ENCODE measurements at regions not wholly inside any gene's neighbourhood (a gene's known extent, or its start where the extent isn't known, plus 50 kb on each side); places are given as distances from the start of the nearest gene placed in this dataset.

- DNase-seq (ENCODE audit: low spot score): no peak
These were observed 413.9 kb downstream of the SHQ1 start for GRCh38 chr3:72434296-72434695.

- no peak for DNase-seq (ENCODE audit: low spot score)
These were observed 416.0 kb downstream of the SHQ1 start for GRCh38 chr3:72432246-72432645.

GRCh38 chr3:72429589-72430353 is 418.5 kb downstream of the SHQ1 start:
- no peak for DNase-seq (ENCODE audit: low spot score)

GRCh38 chr3:72428803-72429202 is 419.4 kb downstream of the SHQ1 start:
- no peak for DNase-seq (ENCODE audit: low spot score)

GRCh38 chr3:72427624-72428023 is 420.6 kb downstream of the SHQ1 start:
- DNase-seq (ENCODE audit: low spot score): no peak

- DNase-seq (ENCODE audit: low spot score): no peak
These were observed 421.4 kb downstream of the SHQ1 start for GRCh38 chr3:72426618-72427397.

- DNase-seq (ENCODE audit: low spot score): no peak
These were observed 424.6 kb downstream of the SHQ1 start for GRCh38 chr3:72423643-72424042.

GRCh38 chr3:72421786-72422185 is 426.5 kb downstream of the SHQ1 start:
- DNase-seq (ENCODE audit: low spot score): no peak

GRCh38 chr3:72421126-72421525 is 427.1 kb downstream of the SHQ1 start:
- DNase-seq (ENCODE audit: low spot score): no peak

GRCh38 chr3:72418856-72419255 is 429.4 kb downstream of the SHQ1 start:
- no peak for DNase-seq (ENCODE audit: low spot score)

- DNase-seq (ENCODE audit: low spot score): no peak
These were observed 430.0 kb downstream of the SHQ1 start for GRCh38 chr3:72418244-72418643.

- DNase-seq (ENCODE audit: low spot score): no peak
These were observed 433.7 kb downstream of the SHQ1 start for GRCh38 chr3:72414481-72415016.

- no peak for DNase-seq (ENCODE audit: low spot score)
These were observed 435.0 kb downstream of the SHQ1 start for GRCh38 chr3:72413228-72413627.

- DNase-seq (ENCODE audit: low spot score): no peak
These were observed 435.8 kb downstream of the SHQ1 start for GRCh38 chr3:72412340-72412956.

GRCh38 chr3:72411843-72412242 is 436.4 kb downstream of the SHQ1 start:
- no peak for DNase-seq (ENCODE audit: low spot score)

GRCh38 chr3:72411126-72411525 is 437.1 kb downstream of the SHQ1 start:
- DNase-seq (ENCODE audit: low spot score): no peak

GRCh38 chr3:72408983-72409779 is 439.1 kb downstream of the SHQ1 start:
- DNase-seq (ENCODE audit: low spot score): no peak

GRCh38 chr3:72407766-72408165 is 440.5 kb downstream of the SHQ1 start:
- DNase-seq (ENCODE audit: low spot score): no peak

GRCh38 chr3:72405943-72406566 is 442.2 kb downstream of the SHQ1 start:
- DNase-seq (ENCODE audit: low spot score): no peak

- DNase-seq (ENCODE audit: low spot score): no peak
These were observed 447.2 kb downstream of the SHQ1 start for GRCh38 chr3:72401005-72401545.

- DNase-seq (ENCODE audit: low spot score): no peak
These were observed 449.5 kb downstream of the SHQ1 start for GRCh38 chr3:72398781-72399180.
